ENCODE measurements at regions not wholly inside any gene's neighbourhood (a gene's known extent, or its start where the extent isn't known, plus 50 kb on each side); places are given as distances from the start of the nearest gene placed in this dataset.

DNA sequence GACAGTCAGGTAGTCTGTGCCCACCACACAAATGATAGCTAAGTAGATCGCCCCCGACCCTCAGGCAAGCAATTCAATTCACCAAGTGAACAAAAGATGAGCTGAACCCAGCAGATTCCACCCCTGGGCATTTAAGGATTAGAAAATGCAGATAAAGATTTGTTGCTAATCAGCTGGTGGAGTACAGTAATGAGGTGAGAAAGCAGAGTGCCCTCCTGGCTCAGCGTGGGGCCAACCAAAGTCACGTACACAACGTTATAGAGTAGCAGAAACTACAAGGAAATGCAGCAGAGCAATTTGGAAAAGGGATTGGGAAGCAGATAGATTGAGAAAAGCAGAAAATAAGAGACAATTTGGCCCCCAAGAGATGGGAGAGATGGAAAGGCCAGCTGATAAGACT, 91.2 kb downstream of the SOX9 start:
- no peak for DNase-seq

DNA sequence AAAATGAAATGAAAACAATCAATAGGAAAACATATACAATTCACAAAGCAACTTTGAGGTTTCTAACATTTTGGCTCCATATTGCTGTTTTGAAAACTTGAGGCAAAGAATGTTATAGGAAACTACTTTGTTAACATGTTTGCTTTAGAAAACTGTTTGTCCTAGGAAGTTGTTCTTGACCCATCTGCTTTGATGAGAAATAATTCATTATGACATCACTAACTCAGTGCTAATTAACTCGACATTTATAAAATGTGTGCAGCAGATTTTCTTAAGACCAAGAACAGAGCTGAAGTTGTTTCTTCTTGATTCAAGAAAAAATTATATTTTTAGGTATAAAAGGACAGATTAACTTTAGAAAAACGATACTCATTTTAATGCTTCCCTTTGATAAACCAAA, 94.7 kb downstream of the SOX9 start:
- no peak for DNase-seq

GRCh38 chr17:72215928-72216327, 95.1 kb downstream of the SOX9 start:
- DNase-seq, result no peak

DNA sequence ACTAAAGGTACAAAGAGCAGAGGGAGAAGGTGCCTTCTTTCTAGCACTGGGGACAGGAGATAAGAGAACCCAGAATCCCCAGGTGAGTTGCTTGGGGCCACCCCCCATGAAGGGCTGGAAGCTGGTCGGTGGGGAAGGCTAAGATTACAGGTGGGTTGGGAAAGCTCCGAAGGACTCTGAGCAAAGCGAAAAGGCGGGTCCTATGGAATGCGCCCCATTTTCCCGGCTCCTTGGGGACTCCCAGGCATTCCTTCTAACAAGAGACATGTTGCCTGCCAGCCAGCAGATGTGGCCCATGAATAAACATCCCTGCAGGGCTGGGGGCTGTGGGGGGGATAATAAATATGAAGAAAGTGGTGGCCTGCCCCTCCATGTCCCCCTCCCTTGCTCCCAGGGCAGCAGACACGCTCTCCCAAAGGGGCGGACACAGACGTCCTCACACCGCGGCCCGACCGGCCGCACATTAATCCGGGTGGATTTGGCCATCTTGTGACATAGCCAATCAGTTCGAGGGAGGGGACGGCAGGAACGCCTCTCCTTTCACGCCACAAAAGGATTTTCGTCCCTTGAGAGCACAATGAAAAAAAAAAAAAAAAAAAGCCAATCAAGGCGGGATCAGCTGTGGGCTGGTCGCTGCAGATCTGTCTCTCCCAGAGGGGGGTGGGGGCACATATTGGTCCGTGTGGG, 98.5 kb downstream of the SOX9 start:
- DNase-seq, result no peak

- DNase-seq, result no peak
These were observed 99.1 kb downstream of the SOX9 start for GRCh38 chr17:72219824-72220493.

DNA sequence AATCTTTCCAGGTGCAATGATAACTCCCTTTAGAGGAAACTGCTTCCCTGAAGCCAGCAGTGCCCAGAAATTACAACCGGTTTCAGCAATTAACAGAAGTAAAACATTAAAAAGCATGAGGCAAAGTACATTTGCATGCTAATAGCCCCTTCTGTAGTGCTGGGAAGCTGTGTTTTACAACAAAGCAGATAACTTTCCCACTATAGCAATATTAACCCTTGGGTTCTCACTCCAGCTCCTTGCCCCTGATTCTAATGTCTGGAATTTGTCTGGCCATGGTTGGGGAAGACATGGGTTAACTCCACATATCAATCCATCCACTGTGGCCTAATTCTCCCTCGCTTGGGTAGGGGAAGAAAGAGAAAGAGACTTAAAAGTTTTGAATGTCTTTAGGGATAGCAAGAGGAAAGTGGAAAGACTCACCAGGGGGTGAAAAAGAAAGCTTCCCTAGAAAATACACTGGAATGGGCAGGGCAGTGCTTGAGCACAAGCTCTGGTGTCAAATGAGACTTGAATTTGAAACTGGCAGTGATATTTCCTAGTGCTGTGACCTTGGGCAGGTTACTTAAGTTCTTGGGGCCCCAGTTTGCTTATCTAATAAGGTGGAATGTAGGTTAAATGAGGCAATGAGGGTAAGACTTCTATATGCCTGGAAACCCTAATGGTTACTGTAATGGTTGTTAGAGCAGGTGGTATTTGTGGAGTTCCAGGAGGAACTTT, 102.0 kb downstream of the SOX9 start:
- DNase-seq, result no peak

GRCh38 chr17:72223866-72224291, 103.1 kb downstream of the SOX9 start:
- no peak for DNase-seq

- no peak for DNase-seq
These were observed 105.5 kb downstream of the SOX9 start for GRCh38 chr17:72226322-72226721.

DNA sequence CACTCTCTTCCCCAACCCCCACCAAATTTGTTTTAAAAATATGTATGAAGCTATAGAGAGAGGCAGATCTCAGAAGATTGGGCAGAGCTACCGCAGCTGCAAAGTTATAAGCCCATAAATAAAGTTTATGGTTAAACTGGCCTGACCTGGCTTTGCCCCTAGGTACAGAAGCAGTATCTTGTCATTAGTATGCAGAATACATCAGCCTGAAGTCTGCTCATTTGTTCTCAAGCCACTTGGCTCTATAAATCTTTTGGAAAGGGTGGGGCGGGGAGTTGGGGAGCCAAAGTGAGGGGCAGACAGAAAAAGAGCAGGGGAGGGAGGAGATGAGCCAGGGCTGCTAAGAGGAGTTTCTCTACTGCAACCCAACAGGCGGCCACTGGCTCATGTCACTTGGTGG, 113.2 kb downstream of the SOX9 start:
- DNase-seq, result no peak

DNA sequence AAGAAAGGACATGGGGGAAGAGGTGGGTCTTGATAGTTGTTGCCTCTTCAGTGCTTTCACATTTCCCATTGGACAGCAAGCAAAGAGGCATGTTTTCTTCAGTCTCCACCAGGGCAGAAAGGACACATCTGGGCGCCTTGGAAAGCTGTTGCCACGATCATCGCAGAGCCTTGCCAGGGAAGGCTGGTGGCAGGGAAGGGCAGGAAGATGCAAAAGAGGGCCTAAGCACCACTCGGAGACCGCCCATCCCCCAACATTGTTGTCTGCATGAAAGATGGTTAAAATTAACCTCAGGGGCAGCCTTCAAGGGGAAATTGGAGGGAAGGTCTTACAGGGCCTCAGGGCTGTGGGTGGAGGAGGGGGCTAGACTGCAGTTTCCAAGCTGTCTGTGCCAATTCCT, 114.2 kb downstream of the SOX9 start:
- no peak for DNase-seq

DNA sequence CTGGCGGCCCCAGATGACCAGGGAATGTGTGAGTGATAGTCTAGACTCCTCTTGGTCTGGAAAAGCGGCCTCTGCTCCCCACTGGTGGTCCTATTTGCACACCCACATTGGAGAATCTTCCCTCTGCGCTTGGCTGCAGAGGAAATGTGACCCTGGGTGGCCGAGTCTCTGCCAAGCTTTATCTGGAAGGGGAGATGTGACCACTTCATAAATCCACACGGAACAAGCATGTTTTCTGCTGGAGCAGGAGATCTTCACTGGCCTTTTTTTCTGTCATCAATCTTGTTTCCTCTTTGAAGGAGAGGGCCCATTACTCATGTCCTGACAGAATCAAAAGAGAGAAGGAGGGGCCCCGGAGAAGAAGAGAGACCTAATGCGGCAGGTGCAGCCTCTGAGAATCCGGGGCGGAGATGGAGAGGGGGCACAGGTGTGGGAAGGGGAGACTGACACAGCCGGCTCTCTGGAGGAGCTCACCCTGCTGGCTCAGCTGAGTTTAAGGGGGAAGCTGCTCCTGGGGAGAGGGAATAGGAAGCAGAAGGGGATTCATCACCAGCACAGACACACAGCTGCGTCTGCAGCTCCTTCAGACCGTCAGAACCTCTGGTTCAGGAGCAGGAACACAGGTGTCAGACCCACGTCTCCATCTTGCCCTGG, 116.3 kb downstream of the SOX9 start:
- DNase-seq, result no peak

DNA sequence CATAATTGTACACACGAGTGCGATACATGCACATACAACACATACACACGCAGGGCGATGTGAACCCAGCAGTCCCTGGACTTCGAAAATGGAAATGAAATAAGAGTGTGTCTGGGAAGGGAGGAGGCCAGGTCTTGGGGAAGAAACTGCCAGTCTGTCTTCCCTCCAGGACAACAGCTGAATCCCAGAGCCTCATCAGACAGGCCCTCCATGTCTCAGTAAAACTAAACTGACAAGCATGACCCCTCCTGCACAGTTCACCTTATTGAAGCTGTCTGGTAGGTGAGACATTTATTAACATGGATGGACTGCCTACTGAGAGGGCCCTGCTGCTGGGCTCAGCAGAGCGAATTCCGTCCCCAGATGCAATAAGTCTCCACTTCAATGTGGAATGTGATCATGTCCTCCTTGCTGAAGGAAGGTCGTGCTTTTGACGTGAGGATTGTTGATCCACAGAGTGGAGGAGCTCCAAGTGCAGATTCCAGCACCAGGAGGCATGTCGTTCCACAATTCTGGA, 117.4 kb downstream of the SOX9 start:
- DNase-seq, result no peak

- no peak for DNase-seq
These were observed 118.7 kb downstream of the SOX9 start for GRCh38 chr17:72239548-72239947.

DNA sequence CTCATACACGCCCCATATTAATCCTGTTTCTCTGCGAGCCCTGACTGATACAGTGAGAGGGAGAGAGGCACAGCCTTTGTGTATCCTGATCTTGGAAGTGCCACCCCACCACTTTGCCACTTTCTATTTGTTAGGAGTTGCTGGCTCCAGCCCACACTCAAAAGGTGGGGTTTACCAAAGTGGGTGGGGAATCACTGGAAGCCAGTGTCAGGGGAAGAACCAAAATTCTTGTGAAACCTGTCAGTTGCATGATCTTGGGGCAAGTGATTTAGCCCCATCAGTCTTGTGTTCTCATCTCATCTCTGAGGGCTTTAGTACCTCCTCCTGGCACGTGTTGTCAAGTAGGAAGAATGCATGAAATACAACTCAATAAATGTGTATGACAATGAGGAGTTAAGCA, 119.5 kb downstream of the SOX9 start:
- DNase-seq, result no peak

- no peak for DNase-seq
These were observed 123.7 kb downstream of the SOX9 start for GRCh38 chr17:72244494-72244893.

DNA sequence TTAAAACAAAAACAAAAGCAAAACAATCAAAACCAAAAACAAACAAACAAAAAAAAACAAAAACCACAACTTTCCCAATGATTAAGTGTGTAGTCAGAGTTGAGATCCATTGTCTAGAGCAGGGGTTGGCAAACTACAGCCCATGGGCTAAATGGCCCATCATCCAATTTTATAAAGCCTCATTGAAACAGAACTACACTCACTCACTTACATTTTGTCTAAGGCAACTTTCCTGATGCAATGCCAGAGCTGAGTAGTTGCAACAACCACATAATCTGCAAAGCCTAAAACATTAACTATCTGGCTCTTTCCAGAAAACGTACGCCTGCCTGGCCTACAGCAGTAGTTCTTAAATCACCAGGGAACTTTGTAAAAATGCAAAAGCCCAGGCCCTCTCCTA, 124.1 kb downstream of the SOX9 start:
- DNase-seq, result no peak

DNA sequence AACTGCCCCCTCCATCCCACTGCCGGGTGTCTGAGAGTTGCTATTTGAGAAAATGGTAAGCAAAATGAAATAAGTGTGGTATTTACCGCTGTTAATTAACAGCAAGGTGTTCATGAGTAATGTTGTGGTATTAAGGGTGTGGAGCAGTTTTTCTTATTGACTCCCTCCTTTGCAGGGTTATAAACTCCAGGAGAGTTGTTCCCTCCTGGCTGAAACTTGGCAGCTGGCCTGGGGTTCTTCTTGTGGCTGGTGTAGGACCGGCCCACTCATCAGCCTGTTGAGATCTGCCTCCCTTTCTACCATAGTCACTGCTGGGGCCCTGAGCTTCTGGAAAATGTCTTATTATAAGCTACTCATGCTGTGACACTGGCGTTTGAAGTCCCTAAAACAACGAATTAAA, 128.6 kb downstream of the SOX9 start:
- no peak for DNase-seq

- no peak for DNase-seq
These were observed 129.4 kb downstream of the SOX9 start for GRCh38 chr17:72250206-72250605.

DNA sequence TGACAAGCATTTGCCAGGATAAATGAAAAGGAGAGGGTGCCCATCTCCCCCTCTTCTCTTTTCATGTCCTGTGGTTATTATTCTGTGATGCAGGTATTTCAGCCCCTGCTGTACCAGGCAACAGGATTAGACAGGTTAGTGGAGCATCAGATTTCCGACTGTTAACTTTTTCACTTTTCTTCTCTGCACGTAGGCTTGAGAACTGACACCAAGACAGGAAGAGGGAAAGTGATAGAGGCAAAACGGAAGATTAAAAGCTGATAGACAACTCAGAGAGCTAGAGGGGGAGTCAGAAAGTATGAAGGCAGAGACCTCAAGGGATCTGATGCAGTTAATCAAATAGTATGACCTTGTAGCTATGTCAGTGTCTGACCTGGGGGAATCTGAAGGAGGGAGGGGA, 132.8 kb downstream of the SOX9 start:
- no peak for DNase-seq

DNA sequence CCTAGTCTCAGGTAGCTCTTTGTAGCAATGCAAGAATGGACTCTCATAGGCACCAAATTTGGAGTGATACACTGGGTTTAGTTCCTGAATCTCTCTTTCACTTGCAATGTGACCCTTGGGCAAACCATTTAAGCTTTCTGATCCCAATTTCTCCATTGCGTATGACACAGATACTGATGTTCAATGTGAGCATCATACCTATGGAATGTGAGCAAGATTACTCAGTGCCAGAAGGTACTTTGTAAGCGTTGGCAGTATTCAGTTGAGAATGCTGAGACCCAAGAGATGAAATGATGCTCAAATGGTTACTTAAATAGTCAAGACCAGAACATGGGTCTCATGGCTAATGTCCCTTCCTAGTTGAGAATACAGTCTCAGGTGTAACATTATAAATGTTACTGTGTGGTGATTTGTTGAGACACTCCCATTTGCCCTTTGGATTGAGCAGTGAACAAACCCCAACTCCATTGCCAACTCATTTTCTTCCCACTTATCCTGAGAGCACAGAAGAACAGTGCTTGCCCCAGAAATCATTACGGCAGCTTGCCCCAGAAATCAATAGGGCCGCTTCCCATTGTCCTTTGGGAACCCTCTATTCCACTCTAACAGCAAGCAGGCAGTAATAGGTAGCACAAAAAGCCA, 134.1 kb downstream of the SOX9 start:
- DNase-seq, result no peak

- DNase-seq, result no peak
These were observed 134.7 kb downstream of the SOX9 start for GRCh38 chr17:72255481-72255880.

DNA sequence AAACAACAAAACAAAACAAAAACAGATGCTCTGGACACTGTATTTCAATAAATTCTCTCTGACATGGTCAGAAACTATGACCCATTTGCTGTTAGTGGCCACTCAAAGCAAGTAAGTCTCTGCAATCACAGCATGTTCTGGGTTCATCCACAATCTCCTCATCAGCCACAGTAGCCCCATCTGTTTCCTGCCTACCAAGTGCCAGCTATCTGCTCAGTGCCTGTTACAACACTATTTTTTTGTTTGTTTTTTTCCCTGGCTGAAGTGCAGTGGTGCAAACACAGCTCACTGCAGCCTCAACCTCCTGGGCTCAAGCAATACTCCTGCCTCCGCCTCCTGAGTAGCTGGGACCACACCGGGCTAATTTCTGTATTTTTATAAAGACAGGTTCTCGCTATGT, 137.9 kb downstream of the SOX9 start:
- no peak for DNase-seq

- DNase-seq, result no peak
These were observed 139.1 kb downstream of the SOX9 start for GRCh38 chr17:72259922-72260321.
